Body of pancreas (tissue), 4 donors: ENCODE measurements at regions not wholly inside any gene's neighbourhood (a gene's known extent, or its start where the extent isn't known, plus 50 kb on each side); places are given as distances from the start of the nearest gene placed in this dataset.

ENCODE experiments used
- POLR2A ChIP-seq, 3 donors: fragments of 450-650 bp; IDR thresholded peaks; one replicate each; pipeline ENCODE4 v1.6.1; 2016; ENCODE audit warnings: antibody characterized with exemption in 3 of 3, mild to moderate bottlenecking in 2 of 3
- TF ChIP-seq, protein P1 (sequence below), 7 experiments: fragments of 450-650 bp in 4 of 7; fragments of 200-600 bp in 3 of 7; sonication (generic) in 3 of 7; IDR thresholded peaks; one replicate each; pipeline ENCODE4 v1.5.1; 2016 to 2019; ENCODE audit warnings: antibody characterized with exemption in 7 of 7

DNA sequence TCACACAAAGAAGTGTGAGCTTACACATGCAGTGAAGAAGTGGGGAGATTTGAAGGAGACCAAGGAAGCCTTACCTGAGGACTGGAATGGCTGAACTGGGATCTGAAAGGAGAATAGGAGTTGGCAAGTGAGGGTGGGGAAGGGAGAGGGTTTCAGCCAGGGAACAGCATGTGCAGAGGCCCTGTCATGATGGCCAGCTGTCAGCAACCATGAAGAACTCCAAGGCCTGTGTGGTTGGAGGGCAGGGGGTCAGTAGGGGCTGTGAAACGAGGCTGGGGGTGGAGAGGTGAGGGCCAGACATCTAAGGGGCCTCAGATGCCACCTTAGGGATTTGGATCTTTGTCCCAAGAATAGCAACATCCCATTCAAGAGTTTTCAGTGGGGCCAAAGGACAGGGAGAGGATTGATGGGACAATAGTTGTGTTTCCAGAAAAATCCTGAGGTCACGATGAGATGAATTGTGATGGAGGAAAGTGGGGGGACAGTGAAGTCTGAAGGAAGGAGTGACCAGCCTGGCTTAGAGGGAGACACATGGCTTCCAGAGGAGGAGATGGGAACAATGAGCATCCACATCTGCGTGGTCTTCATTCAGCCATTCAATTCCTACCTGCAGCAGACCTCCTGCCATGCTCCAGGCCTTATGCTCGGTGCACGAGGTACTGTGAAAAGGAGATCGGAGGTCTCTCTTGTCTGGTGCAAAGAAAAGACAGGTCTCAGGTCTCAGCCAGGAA, 187.6 kb downstream of the MATN1 start:
- TF ChIP-seq POLR2A (IDR thresholded peaks at IDR 0.05), result no peak
- TF ChIP-seq, protein P1, sequence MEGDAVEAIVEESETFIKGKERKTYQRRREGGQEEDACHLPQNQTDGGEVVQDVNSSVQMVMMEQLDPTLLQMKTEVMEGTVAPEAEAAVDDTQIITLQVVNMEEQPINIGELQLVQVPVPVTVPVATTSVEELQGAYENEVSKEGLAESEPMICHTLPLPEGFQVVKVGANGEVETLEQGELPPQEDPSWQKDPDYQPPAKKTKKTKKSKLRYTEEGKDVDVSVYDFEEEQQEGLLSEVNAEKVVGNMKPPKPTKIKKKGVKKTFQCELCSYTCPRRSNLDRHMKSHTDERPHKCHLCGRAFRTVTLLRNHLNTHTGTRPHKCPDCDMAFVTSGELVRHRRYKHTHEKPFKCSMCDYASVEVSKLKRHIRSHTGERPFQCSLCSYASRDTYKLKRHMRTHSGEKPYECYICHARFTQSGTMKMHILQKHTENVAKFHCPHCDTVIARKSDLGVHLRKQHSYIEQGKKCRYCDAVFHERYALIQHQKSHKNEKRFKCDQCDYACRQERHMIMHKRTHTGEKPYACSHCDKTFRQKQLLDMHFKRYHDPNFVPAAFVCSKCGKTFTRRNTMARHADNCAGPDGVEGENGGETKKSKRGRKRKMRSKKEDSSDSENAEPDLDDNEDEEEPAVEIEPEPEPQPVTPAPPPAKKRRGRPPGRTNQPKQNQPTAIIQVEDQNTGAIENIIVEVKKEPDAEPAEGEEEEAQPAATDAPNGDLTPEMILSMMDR (IDR thresholded peaks at IDR 0.05), result no peak
